ENCODE measurements at regions not wholly inside any gene's neighbourhood (a gene's known extent, or its start where the extent isn't known, plus 50 kb on each side); places are given as distances from the start of the nearest gene placed in this dataset.

GRCh38 chrX:3232262-3232923 is 114.1 kb downstream of the MXRA5 start:
- no peaks in the 10 kb centered on the region for H3K9me3 ChIP-seq
- H3K27ac ChIP-seq: no peak overlapping the region
- DNase-seq (ENCODE audit: low spot score in 2 of 2): no peak
- no peaks in the 10 kb centered on the region for H3K36me3 ChIP-seq
- TF ChIP-seq POLR2AphosphoS5 (IDR thresholded peaks at IDR 0.05) (no peak), POLR2A (IDR thresholded peaks at IDR 0.05) (no peak)
- TF ChIP-seq, protein P1, sequence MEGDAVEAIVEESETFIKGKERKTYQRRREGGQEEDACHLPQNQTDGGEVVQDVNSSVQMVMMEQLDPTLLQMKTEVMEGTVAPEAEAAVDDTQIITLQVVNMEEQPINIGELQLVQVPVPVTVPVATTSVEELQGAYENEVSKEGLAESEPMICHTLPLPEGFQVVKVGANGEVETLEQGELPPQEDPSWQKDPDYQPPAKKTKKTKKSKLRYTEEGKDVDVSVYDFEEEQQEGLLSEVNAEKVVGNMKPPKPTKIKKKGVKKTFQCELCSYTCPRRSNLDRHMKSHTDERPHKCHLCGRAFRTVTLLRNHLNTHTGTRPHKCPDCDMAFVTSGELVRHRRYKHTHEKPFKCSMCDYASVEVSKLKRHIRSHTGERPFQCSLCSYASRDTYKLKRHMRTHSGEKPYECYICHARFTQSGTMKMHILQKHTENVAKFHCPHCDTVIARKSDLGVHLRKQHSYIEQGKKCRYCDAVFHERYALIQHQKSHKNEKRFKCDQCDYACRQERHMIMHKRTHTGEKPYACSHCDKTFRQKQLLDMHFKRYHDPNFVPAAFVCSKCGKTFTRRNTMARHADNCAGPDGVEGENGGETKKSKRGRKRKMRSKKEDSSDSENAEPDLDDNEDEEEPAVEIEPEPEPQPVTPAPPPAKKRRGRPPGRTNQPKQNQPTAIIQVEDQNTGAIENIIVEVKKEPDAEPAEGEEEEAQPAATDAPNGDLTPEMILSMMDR (IDR thresholded peaks at IDR 0.05): no peak
- H3K4me1 ChIP-seq: no peaks in the 10 kb centered on the region
- no peaks in the 10 kb centered on the region for H3K27me3 ChIP-seq
- intact Hi-C loops (cut with DNase I; ENCODE audit: low total_unique reads): no loop called here
- H3K4me3 ChIP-seq: no peak overlapping the region

DNA sequence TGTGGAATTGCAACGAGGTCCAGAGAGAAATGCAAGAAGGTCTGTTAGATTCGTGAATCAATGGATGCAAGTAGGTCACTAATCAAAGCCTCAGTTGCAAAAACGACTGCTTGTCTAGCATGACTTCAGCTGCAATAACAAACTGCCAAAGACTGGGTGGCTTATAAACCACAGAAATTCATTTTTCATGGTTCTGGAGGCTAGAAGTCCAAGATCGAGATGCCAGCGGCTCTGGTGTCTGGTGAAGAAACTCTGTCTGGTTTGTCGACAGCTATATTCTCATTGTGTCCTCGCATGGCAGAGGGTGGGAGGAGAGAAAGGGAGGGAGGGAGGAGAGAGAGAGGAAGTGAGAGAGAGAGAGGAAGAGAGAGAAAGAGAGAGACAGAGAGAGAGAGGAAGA is 114.7 kb downstream of the MXRA5 start:
- Histone ChIP-seq H3K4me3 (no peak overlapping the region), H3K4me1 (no peaks in the 10 kb centered on the region), H3K27ac (no peak overlapping the region), H3K27me3 (no peaks in the 10 kb centered on the region), H3K9me3 (no peaks in the 10 kb centered on the region), H3K36me3 (no peaks in the 10 kb centered on the region)
- intact Hi-C loops (cut with DNase I; ENCODE audit: low total_unique reads): no loop called here
- no peak for DNase-seq (ENCODE audit: low spot score in 2 of 2)
- TF ChIP-seq, protein P1 (IDR thresholded peaks at IDR 0.05): no peak
- no peak for TF ChIP-seq POLR2AphosphoS5 (IDR thresholded peaks at IDR 0.05)
- TF ChIP-seq POLR2A (IDR thresholded peaks at IDR 0.05): no peak

DNA sequence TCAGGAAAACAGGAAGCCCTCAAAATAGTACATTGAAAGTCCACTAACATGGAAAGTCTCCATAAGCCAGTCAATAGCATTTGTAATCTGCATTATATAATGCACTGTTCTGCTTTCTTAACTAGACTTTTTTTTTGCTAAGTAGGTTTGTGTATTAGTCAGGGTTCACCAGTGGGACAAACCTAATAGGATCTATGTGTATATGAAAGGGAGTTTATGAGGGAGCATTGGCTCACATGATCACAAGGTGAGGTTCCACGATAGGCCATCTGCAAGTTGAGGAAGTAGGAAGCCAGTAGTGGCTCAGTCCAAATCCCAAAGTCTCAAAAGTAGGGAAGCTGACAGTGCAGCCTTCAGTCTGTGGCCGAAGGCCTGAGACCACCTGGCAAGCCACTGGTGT is 116.0 kb downstream of the MXRA5 start:
- Histone ChIP-seq H3K9me3 (no peaks in the 10 kb centered on the region), H3K36me3 (no peaks in the 10 kb centered on the region), H3K27me3 (no peaks in the 10 kb centered on the region), H3K4me3 (no peak overlapping the region), H3K4me1 (no peaks in the 10 kb centered on the region), H3K27ac (no peak overlapping the region)
- DNase-seq (ENCODE audit: low spot score in 2 of 2): no peak
- TF ChIP-seq POLR2A (IDR thresholded peaks at IDR 0.05): no peak
- TF ChIP-seq, protein P1 (IDR thresholded peaks at IDR 0.05): no peak
- no peak for TF ChIP-seq POLR2AphosphoS5 (IDR thresholded peaks at IDR 0.05)
- intact Hi-C loops (cut with DNase I; ENCODE audit: low total_unique reads): no loop called here

DNA sequence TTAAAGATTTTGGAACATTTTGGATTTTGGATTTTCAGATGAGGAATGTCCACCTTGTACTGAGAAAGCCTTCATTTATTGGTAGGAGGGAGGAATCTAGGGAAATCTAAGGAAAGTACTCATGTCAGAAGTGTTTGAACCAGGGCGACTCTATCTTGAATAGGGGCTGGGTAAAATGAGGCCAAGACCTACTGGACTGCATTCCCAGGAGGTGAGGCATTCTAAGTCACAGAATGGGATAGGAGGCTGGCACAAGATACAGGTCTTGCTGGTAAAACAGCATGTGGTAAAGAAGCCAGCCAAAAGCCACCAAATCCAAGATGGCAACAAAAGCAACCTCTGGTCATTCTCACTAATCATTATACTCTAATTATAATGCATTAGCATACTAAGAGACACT is 118.9 kb downstream of the MXRA5 start:
- no peaks in the 10 kb centered on the region for H3K36me3 ChIP-seq
- no peak overlapping the region for H3K27ac ChIP-seq
- H3K9me3 ChIP-seq: no peaks in the 10 kb centered on the region
- TF ChIP-seq, protein P1 (IDR thresholded peaks at IDR 0.05): no peak
- TF ChIP-seq POLR2AphosphoS5 (IDR thresholded peaks at IDR 0.05) (no peak), POLR2A (IDR thresholded peaks at IDR 0.05) (no peak)
- no peak overlapping the region for H3K4me3 ChIP-seq
- H3K4me1 ChIP-seq: no peaks in the 10 kb centered on the region
- no peaks in the 10 kb centered on the region for H3K27me3 ChIP-seq
- intact Hi-C loops (cut with DNase I; ENCODE audit: low total_unique reads): no loop called here
- no peak for DNase-seq (ENCODE audit: low spot score in 2 of 2)

- no peak for DNase-seq (ENCODE audit: low spot score in 2 of 2)
- no peaks in the 10 kb centered on the region for H3K4me1 ChIP-seq
- H3K4me3 ChIP-seq: no peak overlapping the region
- H3K9me3 ChIP-seq: no peaks in the 10 kb centered on the region
- no peak overlapping the region for H3K27ac ChIP-seq
- H3K36me3 ChIP-seq: no peaks in the 10 kb centered on the region
- intact Hi-C loops (cut with DNase I; ENCODE audit: low total_unique reads): no loop called here
- peaks cover 0 to 1% of the 10 kb centered on the region in 2 donors for H3K27me3 ChIP-seq
- TF ChIP-seq POLR2AphosphoS5 (IDR thresholded peaks at IDR 0.05) (no peak), POLR2A (IDR thresholded peaks at IDR 0.05) (no peak)
- TF ChIP-seq, protein P1 (IDR thresholded peaks at IDR 0.05): no peak
Measured at GRCh38 chrX:3226087-3226486, 120.4 kb downstream of the MXRA5 start.
